HEK293 (cell line): ENCODE measurements at regions not wholly inside any gene's neighbourhood (a gene's known extent, or its start where the extent isn't known, plus 50 kb on each side); places are given as distances from the start of the nearest gene placed in this dataset.

Experiments used
- FEZF1 ChIP-seq: fragments of 450-650 bp; formaldehyde crosslinking; IDR thresholded peaks from 2 replicates; pipeline ENCODE4 v1.5.1; 2016; ENCODE audit warnings: missing biosample characterization, missing genetic modification characterization
- GLI2 ChIP-seq: fragments of 450-650 bp; formaldehyde crosslinking; IDR thresholded peaks from 2 replicates; pipeline ENCODE4; 2017; ENCODE audit warnings: missing biosample characterization, missing genetic modification characterization, low read depth, borderline replicate concordance
- GLIS1 ChIP-seq: fragments of 450-650 bp; formaldehyde crosslinking; IDR thresholded peaks from 2 replicates; pipeline ENCODE4 v1.5.1; 2016; ENCODE audit warnings: missing biosample characterization, missing genetic modification characterization
- PATZ1 ChIP-seq: fragments of 450-650 bp; formaldehyde crosslinking; IDR thresholded peaks from 2 replicates; pipeline ENCODE4 v1.5.1; 2016; ENCODE audit warnings: missing biosample characterization, missing genetic modification characterization
- PRDM4 ChIP-seq: fragments of 450-650 bp; formaldehyde crosslinking; IDR thresholded peaks from 2 replicates; pipeline ENCODE4 v1.5.1; 2017; ENCODE audit warnings: missing biosample characterization, missing genetic modification characterization
- ZBTB10 ChIP-seq: fragments of 450-650 bp; formaldehyde crosslinking; IDR thresholded peaks from 2 replicates; pipeline ENCODE4 v1.5.1; 2016; ENCODE audit warnings: missing biosample characterization, missing genetic modification characterization
- ZBTB44 ChIP-seq: fragments of 450-650 bp; IDR thresholded peaks from 2 replicates; pipeline ENCODE4 v1.5.1; 2018; ENCODE audit warnings: missing biosample characterization, mild to moderate bottlenecking, missing genetic modification characterization
- ZEB2 ChIP-seq: fragments of 450-650 bp; formaldehyde crosslinking; IDR thresholded peaks from 2 replicates; pipeline ENCODE4 v1.5.1; 2016; ENCODE audit warnings: missing biosample characterization, missing genetic modification characterization
- ZFHX2 ChIP-seq: fragments of 450-650 bp; formaldehyde crosslinking; conservative IDR thresholded peaks from 2 replicates; pipeline ENCODE4 v1.5.1; 2016; ENCODE audit warnings: missing biosample characterization, missing genetic modification characterization
- ZFP41 ChIP-seq: fragments of 450-650 bp; formaldehyde crosslinking; IDR thresholded peaks from 2 replicates; pipeline ENCODE4 v1.5.1; 2016; ENCODE audit warnings: missing biosample characterization, missing genetic modification characterization, borderline replicate concordance
- ZNF140 ChIP-seq: fragments of 450-650 bp; formaldehyde crosslinking; IDR thresholded peaks from 2 replicates; pipeline ENCODE4 v1.5.1; 2016; ENCODE audit warnings: missing biosample characterization, missing genetic modification characterization
- ZNF280D ChIP-seq: fragments of 450-650 bp; formaldehyde crosslinking; IDR thresholded peaks from 2 replicates; pipeline ENCODE4 v1.5.1; 2016; ENCODE audit warnings: missing biosample characterization, missing genetic modification characterization
- ZNF354C ChIP-seq: fragments of 450-650 bp; formaldehyde crosslinking; IDR thresholded peaks from 2 replicates; pipeline ENCODE4 v1.5.1; 2016; ENCODE audit warnings: missing biosample characterization, missing genetic modification characterization, low read depth, borderline replicate concordance
- ZNF398 ChIP-seq: fragments of 450-650 bp; formaldehyde crosslinking; IDR thresholded peaks from 2 replicates; pipeline ENCODE4 v1.5.1; 2017; ENCODE audit warnings: missing biosample characterization, missing genetic modification characterization
- ZNF426 ChIP-seq: fragments of 450-650 bp; formaldehyde crosslinking; IDR thresholded peaks from 2 replicates; pipeline ENCODE4 v1.5.1; 2017; ENCODE audit warnings: missing biosample characterization, missing genetic modification characterization, mild to moderate bottlenecking, inconsistent platforms, moderate library complexity
- ZNF529 ChIP-seq: fragments of 450-650 bp; formaldehyde crosslinking; IDR thresholded peaks from 2 replicates; pipeline ENCODE4 v1.5.1; 2017; ENCODE audit warnings: missing genetic modification characterization, missing biosample characterization; ENCODE audit not compliant: insufficient replicate concordance
- ZNF623 ChIP-seq: fragments of 450-650 bp; formaldehyde crosslinking; IDR thresholded peaks from 2 replicates; pipeline ENCODE4 v1.5.1; 2016; ENCODE audit warnings: missing biosample characterization, missing genetic modification characterization
- ZNF629 ChIP-seq: fragments of 450-650 bp; formaldehyde crosslinking; IDR thresholded peaks from 2 replicates; pipeline ENCODE4 v1.5.1; 2017; ENCODE audit warnings: missing biosample characterization, missing genetic modification characterization
- ZNF639 ChIP-seq: fragments of 450-650 bp; formaldehyde crosslinking; IDR thresholded peaks from 2 replicates; pipeline ENCODE4 v1.5.1; 2016; ENCODE audit warnings: missing biosample characterization, missing genetic modification characterization
- ZNF792 ChIP-seq: fragments of 450-650 bp; formaldehyde crosslinking; IDR thresholded peaks from 2 replicates; pipeline ENCODE4 v1.5.1; 2016; ENCODE audit warnings: missing biosample characterization, missing genetic modification characterization
- ZNF837 ChIP-seq: fragments of 450-650 bp; formaldehyde crosslinking; IDR thresholded peaks from 2 replicates; pipeline ENCODE4 v1.5.1; 2016; ENCODE audit warnings: missing biosample characterization, missing genetic modification characterization
- ZSCAN4 ChIP-seq: fragments of 450-650 bp; formaldehyde crosslinking; IDR thresholded peaks from 2 replicates; pipeline ENCODE4 v1.5.1; 2017; ENCODE audit warnings: missing biosample characterization, missing genetic modification characterization

GRCh38 chr2:75340560-75340959 lies 141.2 kb upstream of the TACR1 start (continued):
- TF ChIP-seq ZNF280D (tag by site-specific recombination) (no peak), PATZ1 (no peak), GLI2 (tag by site-specific recombination) (peak; percentile 36; the same call in 1 of the 2 replicates), ZEB2 (tag by site-specific recombination) (peak; percentile 69), ZNF426 (tag by site-specific recombination) (no peak), ZNF792 (tag by site-specific recombination) (no peak), ZBTB10 (no peak), PRDM4 (tag by site-specific recombination) (peak; percentile 48; the same call in 1 of the 2 replicates), ZNF529 (tag by site-specific recombination) (no peak), ZFHX2 (tag by site-specific recombination) (0 out of 2 replicates have a peak, but pooled peaks have one; percentile 41), ZNF639 (tag by site-specific recombination) (no peak), ZNF354C (tag by site-specific recombination) (no peak), ZNF837 (tag by site-specific recombination) (no peak), ZNF398 (no peak), ZNF623 (no peak), ZBTB44 (tag by site-specific recombination) (peak; percentile 65; the same call in 1 of the 2 replicates), ZNF140 (tag by site-specific recombination) (no peak), ZFP41 (tag by site-specific recombination) (no peak), FEZF1 (tag by site-specific recombination) (peak; percentile 82), ZSCAN4 (tag by site-specific recombination) (0 out of 2 replicates have a peak, but pooled peaks have one; percentile 14), GLIS1 (peak; percentile 93), ZNF629 (0 out of 2 replicates have a peak, but pooled peaks have one; percentile 21)
